A549 (cell line): ENCODE measurements at regions not wholly inside any gene's neighbourhood (a gene's known extent, or its start where the extent isn't known, plus 50 kb on each side); places are given as distances from the start of the nearest gene placed in this dataset.

ENCODE experiments used
- CEBPB ChIP-seq, 2 experiments: fragments of >200 bp in 1 of 2; sonication (Bioruptor Twin) in 1 of 2; formaldehyde crosslinking in 1 of 2; IDR thresholded peaks; 2 replicates each; pipeline ENCODE4 v1.6.1; 2012 to 2016
- CHD2 ChIP-seq: fragments of 150-350 bp; IDR thresholded peaks from 2 replicates; pipeline ENCODE4 v1.6.1; 2014; ENCODE audit warnings: low read length; ENCODE audit not compliant: partially characterized antibody
- EHMT2 ChIP-seq: fragments of 200-600 bp; sonication (generic); IDR thresholded peaks from 2 replicates; pipeline ENCODE4 v1.6.1; 2016; ENCODE audit warnings: antibody characterized with exemption, low read depth, mild to moderate bottlenecking, moderate library complexity
- EP300 ChIP-seq, 2 experiments: fragments of >200 bp; sonication (Bioruptor Twin); formaldehyde crosslinking; IDR thresholded peaks; 2 replicates in 1 of 2; 3 replicates in 1 of 2; pipeline ENCODE4 v1.6.1; 2016 to 2017
- JUNB ChIP-seq: fragments of >200 bp; sonication (Bioruptor Twin); formaldehyde crosslinking; IDR thresholded peaks from 2 replicates; pipeline ENCODE4 v1.6.1; 2016
- POLR2A ChIP-seq: IDR thresholded peaks from 2 replicates; pipeline ENCODE4 v1.6.1; 2012; ENCODE audit warnings: mild to moderate bottlenecking, low read length
- RAD21 ChIP-seq, 2 experiments: fragments of >200 bp in 1 of 2; sonication (Bioruptor Twin) in 1 of 2; formaldehyde crosslinking in 1 of 2; IDR thresholded peaks in 1 of 2; conservative IDR thresholded peaks in 1 of 2; 2 replicates in 1 of 2; 3 replicates in 1 of 2; pipeline ENCODE4 v1.6.1; 2012 to 2018; ENCODE audit warnings: inconsistent platforms in 1 of 2
- RNF2 ChIP-seq: fragments of 200-600 bp; sonication (generic); IDR thresholded peaks from 2 replicates; pipeline ENCODE4 v1.6.1; 2016; ENCODE audit warnings: low read depth, mild to moderate bottlenecking, antibody characterized with exemption, moderate library complexity, borderline replicate concordance
- TP53 ChIP-seq: fragments of 250-450 bp; sonication (Bioruptor Pico); IDR thresholded peaks from 2 replicates; pipeline ENCODE4 v1.5.0; 2021; ENCODE audit warnings: mild to moderate bottlenecking, moderate library complexity
- TF ChIP-seq, protein P1 (sequence below): fragments of >200 bp; sonication (Bioruptor Twin); formaldehyde crosslinking; IDR thresholded peaks from 3 replicates; pipeline ENCODE4 v1.5.1; 2016
- TF ChIP-seq, protein P2 (sequence below): IDR thresholded peaks from 2 replicates; pipeline ENCODE4 v1.6.1; 2012
- TF ChIP-seq, protein P3 (sequence below): IDR thresholded peaks from 2 replicates; pipeline ENCODE4 v1.6.1; 2012

DNA sequence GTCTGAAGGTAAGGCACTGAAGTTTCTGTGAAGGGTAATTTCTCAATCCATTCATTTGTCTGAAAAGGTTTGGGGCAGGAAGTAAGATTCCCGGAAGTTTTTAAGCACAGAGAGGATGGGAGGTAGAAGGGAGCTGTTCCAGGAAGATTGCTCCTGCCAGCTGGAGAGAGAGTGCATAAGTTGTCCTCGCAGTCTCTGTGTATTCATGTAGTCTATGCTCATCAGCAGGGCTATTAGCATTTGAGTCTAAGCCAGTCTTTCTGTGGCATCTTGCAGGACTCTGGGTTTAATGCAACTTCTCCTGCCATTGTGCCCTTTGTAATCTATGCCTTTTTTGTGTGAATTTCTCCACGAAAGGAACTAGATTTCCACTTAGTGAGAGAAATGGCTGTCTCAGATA, 140.8 kb upstream of the FGGY start:
- TF ChIP-seq, protein P1, sequence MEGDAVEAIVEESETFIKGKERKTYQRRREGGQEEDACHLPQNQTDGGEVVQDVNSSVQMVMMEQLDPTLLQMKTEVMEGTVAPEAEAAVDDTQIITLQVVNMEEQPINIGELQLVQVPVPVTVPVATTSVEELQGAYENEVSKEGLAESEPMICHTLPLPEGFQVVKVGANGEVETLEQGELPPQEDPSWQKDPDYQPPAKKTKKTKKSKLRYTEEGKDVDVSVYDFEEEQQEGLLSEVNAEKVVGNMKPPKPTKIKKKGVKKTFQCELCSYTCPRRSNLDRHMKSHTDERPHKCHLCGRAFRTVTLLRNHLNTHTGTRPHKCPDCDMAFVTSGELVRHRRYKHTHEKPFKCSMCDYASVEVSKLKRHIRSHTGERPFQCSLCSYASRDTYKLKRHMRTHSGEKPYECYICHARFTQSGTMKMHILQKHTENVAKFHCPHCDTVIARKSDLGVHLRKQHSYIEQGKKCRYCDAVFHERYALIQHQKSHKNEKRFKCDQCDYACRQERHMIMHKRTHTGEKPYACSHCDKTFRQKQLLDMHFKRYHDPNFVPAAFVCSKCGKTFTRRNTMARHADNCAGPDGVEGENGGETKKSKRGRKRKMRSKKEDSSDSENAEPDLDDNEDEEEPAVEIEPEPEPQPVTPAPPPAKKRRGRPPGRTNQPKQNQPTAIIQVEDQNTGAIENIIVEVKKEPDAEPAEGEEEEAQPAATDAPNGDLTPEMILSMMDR: no peak
- no peak for TF ChIP-seq POLR2A
- TF ChIP-seq JUNB: no peak
- no peak for TF ChIP-seq EP300 (IDR thresholded peaks at IDR 0.05)
- no peak for TF ChIP-seq RAD21 (conservative IDR thresholded peaks at IDR 0.05 in 1 of 2, IDR thresholded peaks at IDR 0.05 in 1 of 2)
- TF ChIP-seq, protein P2, sequence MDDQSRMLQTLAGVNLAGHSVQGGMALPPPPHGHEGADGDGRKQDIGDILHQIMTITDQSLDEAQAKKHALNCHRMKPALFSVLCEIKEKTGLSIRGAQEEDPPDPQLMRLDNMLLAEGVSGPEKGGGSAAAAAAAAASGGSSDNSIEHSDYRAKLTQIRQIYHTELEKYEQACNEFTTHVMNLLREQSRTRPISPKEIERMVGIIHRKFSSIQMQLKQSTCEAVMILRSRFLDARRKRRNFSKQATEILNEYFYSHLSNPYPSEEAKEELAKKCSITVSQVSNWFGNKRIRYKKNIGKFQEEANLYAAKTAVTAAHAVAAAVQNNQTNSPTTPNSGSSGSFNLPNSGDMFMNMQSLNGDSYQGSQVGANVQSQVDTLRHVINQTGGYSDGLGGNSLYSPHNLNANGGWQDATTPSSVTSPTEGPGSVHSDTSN: no peak
- TF ChIP-seq, protein P3, sequence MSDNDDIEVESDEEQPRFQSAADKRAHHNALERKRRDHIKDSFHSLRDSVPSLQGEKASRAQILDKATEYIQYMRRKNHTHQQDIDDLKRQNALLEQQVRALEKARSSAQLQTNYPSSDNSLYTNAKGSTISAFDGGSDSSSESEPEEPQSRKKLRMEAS: no peak
- TF ChIP-seq CHD2: no peak
- TF ChIP-seq CEBPB (IDR thresholded peaks at IDR 0.05): no peak
- no peak for TF ChIP-seq EHMT2
- TF ChIP-seq TP53 (CRISPR knock-in tag): no peak
- TF ChIP-seq RNF2: no peak
